Stimulated activated naive CD4-positive, alpha-beta T cell treated with Interleukin-2 at 50 U/mL for 16 hours (primary cell): ENCODE measurements at regions not wholly inside any gene's neighbourhood (a gene's known extent, or its start where the extent isn't known, plus 50 kb on each side); places are given as distances from the start of the nearest gene placed in this dataset.
"Not testable (repeated sequence)": the region's sequence is repeated elsewhere in the genome, so short reads cannot be mapped to it uniquely, and the experiment has no call there.

Source experiments
- DNase-seq: peaks from one replicate; lab custom pipeline; 2025; lab: John Stamatoyannopoulos, UW

DNA sequence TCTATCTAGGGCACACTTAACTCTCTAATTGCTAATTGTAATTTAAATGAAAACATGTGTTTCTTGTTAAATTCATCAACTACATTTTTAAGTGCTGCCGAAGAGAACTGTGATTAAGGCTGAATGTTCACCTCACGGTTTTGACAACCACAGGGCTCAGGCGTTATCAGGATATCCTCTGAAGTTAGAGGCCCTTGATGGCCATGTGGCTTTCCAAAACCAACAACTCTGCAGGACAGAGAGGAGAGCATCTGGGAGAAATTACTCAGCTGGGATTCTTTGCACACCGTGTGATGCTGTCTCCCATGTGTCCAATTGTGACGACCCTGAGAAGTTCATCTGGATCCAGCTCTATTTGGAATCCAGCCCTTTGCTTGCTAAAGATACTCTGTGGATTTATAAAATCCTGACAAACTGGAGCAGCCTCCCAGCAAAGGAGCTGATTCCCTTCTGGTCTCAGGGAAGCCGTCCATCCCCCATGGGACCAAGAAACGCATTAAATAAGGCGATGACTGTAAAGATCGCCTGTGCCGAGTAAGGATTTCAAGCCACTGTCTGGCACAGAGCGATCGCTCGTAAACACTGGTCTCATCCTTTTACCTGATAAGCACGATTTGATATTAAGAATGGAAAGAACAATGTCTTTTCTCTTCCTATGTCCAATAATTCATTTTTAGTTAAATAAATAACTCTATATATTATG, 401.1 kb downstream of the CD83 start:
- DNase-seq, result no peak

DNA sequence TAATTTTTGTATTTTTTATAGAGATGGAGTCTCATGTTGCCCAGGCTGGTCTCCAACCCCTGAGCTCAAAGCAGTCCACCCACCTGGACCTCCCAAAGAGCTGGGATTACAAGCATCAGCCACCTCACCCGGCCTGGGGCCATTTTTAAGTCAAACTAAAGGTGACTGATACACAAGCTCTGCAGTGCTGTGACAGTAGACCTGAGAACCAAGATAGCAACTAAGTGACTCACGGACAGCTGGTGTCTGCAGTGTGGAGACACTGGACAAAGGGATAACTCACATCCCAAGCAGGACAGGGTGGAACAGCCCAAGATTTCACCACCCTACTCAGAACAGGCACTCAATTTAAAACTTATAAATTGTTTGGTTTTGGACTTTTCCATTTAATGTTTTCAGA, 402.5 kb downstream of the CD83 start:
- DNase-seq, result no peak

DNA sequence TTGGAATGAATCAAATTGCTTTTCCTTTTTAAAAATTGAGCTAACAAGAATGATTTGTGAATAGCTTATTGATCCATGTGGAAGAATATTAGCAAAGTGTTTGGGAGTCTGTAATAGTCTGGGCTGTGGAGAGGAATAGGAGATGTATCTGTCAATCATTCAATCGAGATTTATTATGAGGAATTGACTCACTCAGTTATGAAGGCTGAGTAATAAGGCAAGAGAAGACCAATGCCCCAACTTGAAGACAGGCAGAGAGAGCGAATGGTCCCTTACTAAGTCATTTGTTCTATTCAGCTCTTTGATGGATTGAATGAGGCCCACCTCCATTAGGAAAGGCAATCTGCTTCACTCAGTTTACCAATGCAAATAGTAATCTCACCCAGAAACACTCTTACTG, 403.0 kb downstream of the CD83 start:
- DNase-seq, result no peak

DNA sequence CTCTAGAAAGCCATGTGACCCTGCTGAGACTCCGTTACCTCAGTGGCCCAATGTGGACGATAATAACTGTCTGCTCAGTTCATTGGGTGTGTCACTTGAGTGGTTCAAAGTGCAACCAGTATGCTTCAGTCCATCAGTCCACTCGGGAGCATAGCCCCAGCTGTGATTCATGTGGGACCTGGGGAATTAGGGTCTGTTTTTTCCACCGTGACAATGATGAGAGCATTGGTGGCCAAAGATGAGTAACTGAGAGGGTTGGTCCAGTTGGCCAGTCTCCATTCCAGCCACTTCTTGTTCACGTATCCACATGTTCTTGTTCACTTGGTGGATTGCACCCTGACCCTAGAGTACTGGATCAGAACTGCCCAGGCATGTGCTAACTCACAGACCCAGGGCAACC, 403.6 kb downstream of the CD83 start:
- DNase-seq, result no peak

DNA sequence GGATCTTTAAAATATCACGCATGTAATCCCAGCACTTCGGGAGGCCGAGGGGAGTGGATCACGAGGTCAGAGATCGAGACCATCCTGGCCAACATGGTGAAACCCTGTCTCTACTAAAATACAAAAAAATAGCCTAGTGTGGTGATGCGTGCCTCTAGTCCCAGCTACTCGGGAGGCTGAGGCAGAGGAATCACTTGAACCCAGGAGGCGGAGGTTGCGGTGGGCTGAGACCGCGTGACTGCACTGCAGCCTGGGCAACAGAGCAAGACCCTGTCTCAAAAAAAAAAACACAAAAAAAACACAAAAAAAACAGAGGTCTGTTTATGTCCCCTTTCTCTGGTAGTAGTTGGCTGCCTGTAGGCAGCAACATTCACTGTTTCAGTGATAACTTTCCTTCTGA, 404.3 kb downstream of the CD83 start:
- not testable (repeated sequence) for DNase-seq

DNA sequence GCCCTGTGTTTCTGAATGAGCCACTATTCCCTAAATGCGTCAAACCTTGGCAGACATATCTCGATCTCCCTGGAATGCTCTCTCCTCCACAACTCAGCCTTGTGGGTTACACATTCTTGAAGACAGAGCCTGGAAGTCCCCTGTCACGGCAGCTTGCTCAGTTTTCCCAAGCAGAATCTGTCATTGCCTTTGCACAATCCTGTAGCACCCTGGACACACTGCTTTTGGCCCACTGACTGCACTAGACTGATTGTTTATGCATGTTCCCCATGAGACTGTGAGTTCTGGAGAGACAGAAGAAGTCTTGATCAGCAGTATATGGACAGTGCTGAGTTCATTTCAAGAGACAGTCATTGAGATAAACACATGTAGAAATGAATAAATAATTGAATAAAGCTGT, 406.7 kb downstream of the CD83 start:
- no peak for DNase-seq

DNA sequence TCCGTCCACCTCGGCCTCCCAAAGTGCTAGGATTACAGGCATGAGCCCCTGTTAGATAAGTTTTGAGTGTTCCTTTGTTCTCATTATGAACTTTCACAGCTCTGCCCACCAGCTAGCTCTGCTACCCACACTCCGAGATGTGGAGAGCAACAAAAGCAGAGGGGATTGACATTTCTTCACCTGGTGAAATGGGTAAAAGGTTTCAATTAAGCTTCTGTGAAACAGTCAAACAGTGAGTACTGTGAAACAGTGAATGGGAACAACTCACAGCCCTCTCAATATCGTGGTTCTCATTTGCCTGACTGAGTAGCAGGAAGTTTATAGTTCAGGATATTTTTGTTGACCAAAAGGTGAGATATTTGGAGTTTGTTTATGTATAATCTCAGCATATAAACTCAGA, 412.8 kb downstream of the CD83 start:
- DNase-seq, result no peak

DNA sequence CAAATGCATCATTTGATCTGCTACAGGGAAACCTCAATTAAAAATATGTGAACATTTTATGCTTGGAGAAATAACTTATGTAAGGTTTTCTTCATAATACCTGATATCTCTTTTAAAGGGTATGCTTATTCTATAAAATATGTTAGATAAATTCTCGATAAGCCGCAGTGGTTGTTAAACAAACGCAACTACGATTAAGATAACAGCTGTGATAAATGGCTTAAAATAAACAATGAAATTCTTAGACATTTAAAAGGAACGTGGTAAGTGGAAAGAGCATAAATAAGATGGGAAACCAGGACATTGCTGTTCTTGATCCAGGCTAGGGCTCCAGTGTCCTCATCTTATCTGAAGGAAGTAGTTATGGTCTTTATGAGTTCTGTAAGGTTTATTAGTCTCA, 415.9 kb downstream of the CD83 start:
- DNase-seq, result no peak

DNA sequence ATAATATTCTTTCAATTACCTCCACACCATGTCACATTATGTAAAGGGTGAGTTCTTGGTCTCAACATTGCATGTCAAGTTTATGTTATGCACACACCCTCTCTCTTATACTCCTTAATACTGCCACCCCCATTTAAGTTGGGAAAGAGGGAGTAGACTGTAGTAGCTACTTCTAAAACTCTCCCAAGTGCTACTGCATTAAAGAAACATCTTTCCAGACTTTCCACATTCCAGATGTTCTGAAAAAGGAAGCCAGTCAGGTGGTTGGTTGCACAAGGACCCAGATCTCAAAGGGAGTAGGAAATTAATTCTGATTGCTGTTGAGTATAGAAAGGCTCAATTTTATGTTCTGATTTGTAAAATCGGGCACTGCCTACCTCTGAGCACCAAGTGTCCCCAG, 419.5 kb downstream of the CD83 start:
- no peak for DNase-seq

DNA sequence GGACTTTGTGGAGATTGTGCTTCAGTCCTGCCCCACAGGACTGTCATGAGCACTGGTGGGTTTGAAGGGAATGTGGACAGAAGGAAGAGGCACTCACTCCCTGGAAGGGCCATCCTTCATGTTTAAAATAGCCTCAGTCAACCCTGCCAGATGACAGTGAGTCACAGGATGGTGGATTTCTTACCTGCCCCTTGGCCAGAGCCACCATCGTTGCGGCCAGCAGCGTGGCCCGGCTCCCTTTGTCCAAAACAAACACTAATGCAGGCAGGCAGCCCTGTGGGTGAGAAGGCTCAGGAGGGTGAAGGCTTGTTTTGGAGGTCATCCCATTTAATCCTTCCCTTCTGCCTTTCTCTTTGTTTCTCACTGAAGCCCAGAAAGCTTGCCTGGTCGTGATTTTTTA, 422.7 kb downstream of the CD83 start:
- DNase-seq, result no peak

DNA sequence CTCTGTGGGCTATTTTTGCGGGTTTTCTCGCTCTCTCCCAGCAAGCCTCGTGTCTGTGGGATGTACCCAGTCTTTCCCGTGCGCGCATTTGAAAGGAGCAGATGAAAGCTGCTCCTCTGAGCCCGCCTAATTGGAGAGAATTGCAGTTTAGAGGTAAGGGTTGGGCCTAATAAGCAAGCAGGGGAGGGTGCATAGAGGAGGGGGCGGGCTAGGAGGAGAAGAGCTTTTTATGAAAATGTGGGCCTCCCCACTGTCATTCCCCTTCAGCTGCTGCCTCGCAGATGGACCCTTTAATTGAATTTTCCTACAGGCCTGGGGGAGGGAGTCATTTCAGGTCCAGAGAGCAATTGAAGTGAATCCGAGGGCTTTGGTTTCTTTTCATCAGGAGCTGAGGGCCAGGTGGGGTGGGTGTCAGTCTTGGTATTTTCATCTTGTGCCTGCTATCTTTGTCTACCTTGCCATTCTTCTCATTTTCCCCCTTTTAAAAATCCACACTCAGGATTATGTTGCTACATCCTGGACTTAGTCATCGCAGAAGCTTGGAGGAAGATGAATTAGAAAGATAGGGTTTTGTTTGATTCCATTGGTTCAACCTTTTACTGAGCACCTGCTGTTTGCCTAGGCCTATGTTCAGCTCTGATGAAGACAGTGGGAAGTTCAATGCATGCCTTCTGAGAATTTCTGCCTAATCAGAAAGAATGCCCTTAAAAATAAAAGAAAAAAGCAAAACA, 423.4 kb downstream of the CD83 start:
- DNase-seq, result no peak

DNA sequence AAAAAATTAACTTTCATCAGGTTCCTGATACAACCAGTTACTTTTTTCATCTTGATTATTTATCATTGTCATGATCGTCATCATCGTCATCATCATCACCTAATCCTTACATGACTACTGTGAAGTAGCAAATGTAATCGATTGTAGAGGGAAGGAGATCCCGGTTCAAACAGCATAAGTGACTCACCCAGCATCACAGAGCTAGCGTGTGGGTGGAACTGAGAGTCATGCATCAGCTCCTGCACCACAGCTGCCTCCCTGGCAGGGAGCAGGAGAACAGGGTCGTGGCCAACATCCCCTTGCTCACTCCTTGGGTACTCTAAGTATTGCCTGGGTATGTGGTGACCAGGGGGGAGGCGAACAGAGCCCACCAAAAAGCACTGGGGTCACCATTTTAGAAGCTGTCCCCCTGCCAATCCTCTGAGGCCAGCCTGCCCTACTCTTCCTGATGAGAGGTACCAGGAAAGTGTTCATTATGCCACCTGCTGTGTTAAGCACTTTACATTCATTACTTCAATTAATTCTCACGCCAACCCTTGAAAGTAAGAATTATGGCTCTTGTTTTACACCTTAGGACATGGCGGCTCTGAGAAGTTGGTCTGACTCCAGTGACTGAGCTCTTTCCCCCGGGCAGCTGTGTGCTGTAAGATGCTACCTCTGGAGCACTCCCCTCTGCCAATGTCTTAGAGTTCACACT, 425.2 kb downstream of the CD83 start:
- DNase-seq, result peak; percentile 63

DNA sequence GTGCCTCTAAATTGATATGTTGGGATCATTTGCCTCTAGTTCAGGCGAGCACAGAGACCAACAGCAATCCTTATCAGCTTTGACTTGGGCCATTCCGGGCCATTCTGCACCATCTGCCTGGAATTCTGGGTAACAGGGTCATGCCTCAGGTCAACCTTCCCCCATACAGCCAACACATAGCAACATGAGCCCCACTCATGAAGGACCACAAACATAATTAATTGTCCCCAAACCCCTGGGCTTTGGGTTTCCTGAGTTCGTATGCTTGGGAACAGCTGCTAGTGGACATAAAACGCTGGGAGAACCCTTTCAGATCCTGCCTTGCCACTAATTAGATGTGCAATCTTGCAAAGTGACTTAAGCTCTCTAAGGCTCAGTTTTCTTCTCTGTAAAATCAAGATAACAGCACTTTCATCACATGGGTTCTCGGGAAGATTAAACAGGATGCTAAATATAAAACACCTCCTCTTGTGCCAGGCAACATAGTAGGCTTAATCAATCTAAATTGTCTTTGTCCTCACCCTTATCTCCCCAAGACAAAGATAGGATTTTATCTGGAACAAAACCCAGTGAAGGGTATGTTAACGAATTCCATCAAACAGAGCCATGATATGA, 426.5 kb downstream of the CD83 start:
- no peak for DNase-seq

DNA sequence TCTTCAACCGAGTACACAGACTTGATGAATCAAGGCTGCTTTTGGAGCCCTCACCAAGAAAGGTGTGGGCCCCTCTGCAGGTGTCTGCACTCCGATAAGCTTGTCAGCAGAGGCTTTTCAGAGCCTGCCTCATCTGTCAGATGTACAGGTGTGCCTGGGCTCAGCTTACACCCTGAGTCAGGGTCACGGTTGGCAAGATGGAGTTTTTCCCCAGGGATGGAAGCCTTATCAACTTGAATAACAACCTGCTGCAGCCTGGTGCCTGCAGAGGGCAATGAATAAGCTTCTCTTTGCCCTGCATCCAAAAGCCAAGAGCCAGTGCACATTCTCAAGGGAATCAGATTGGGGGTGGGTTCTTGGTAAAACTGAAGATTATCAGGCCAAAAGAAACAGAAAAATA, 427.1 kb downstream of the CD83 start:
- DNase-seq, result no peak

DNA sequence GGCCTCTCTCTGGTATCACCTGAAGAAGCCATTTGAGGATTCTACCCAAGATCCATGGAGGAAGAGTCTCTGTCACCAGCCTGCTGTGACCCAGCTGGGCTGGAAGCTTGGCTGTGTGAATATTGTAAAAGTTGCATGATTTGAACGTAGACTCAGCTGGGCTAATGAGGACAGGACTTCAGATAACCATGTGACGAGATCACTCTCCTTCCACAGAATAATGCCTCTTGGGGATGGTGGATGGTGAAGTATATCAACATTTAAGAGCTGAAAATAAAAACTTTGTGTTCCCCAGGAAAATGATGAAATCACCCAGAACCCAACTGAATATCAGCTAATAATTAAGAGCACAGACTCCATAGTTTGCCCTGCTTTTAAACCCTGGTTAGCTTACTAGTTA, 427.9 kb downstream of the CD83 start:
- DNase-seq, result no peak

DNA sequence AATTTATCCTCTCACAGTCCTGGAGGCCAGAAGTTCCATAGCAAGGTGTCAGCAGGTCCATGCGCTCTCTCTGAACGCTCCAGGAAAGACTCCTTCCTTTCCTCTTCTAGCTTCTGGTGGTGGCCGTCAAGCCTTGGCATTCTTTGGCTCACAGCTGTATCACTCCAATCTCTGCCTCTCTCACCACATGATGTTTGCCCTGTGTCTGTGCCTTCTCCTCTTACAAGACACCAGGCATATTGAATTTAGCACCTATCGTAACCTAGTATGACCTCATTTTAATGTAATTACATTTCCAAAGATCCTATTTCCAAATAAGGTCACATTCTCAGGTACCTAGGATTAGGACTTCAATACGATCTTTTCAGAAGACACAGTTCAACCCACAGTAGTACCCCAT, 428.5 kb downstream of the CD83 start:
- DNase-seq, result no peak

DNA sequence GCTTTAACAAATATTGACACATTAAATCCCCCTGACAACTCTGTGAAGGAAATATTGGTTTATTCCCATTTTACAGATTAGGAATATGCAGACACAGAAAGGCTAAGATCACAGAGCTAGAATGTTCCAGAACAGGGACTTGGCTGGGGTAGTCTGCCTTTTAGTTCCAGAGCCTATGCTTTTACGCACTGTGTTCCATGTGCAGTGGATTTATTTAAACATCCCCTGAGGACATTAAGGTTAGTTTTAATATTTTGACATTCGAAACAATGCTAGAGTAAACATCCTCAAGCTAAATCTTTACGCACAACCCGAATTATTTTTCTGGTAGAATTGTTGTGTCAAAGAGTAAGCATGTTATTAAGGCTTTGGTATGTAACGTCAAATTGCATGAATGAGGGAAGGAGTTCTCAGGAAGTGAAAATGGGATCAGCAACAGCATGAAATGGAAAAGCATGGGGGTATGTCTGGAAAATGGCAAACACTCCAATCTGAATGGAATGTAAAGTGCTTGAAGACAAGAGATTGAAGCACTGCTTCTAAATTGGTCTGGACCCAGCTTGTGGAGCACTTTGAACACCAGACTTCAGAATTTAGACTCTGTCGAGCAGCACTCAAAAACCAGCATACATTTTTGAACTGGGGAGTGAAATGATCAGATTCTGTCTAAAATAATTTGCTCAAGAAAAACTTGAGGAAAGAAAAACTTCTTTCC, 429.9 kb downstream of the CD83 start:
- no peak for DNase-seq

DNA sequence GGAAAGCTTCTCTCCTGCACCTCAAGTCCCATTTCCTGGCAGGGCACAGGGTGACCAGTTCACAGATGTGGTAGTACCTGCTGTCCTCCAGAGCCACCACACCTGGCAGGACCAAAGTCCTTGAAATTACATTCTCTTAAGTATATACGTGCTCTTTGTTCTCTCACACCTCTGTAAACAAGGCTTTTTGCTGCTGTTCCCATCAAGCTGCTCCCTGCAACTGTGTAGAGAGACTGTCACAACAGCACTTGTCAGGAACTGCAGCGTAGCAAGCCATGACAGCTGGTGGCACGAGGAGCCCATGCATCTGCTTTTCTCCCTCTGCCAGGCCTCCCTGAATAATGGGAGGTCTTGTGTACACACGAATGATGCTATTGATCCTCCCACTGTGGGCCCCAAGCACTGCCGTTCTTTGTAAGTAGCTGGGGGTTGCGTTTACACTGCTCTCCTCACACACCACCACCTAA, 431.8 kb downstream of the CD83 start:
- DNase-seq, result no peak

DNA sequence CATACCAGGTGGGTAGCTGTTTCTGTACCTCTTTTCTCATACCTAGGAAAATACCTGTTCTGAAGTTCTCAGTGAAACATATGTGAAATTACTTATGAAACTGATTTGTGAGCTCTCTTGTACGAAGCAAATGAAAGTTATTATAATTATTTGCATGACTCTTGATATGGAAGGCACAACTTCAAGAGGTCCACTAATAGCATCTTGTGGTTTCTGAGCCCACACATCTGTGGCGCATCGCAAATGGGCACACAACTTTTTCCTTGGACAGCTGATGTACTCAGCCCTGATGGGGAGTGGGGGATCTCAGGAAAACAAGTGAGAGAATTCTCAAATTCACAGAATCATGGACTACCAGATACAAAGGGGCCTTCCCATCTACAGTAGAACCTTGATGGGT, 432.3 kb downstream of the CD83 start:
- no peak for DNase-seq

DNA sequence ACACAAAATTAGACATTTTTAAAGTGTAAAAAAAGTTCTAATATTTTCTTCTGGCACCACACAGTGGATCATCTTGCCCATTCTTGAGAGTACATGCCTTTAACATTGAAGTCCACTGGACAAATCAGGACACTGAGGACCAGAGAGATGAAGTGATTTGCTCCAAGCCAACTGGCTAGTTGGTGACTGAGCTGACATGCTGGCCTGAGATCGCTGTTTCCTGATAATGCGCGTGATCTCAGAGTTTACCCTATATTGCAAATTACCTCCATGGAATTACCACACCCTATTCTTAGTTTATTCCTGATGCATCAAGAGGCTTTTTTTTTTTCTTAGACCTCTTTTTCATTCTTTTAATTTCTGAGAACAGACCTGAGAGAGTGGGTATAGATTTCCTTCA, 432.8 kb downstream of the CD83 start:
- no peak for DNase-seq

DNA sequence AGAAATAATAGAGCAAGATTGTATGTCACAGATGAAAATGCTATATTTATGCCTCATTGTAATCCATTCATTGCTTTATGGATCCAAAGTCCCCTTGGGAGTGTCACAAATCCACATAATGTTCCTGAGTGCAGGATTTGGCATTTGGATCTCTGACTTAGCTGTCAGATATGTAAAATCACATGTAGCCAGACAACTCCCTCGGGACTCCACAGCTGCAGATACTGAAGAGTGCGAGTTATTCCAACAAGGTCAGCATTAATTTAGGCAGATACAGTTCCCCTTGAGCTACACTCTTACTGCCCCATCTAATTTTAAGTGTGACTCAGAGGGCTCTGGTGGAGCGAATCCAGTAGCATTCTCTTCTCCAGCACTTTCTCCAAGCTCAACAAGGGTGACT, 433.2 kb downstream of the CD83 start:
- DNase-seq, result no peak

DNA sequence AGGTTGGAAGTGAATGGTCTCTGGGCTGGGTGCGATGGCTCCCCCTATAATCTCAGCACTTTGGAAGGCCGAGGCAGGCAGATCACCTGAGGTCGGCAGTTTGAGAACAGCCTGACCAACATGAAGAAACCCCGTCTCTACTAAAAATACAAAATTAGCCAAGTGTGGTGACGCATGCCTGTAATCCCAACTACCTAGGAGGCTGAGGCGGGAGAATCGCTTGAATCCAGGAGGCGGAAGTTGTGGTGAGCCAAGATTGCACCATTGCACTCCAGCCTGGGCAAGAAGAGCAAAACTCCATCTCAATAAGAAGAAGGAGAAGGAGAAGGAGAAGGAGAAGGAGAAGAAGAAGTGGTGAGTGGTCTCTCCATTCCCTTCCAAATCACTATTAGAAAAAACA, 434.0 kb downstream of the CD83 start:
- DNase-seq, result not testable (repeated sequence)
